SK-N-MC (cell line): ENCODE measurements at regions not wholly inside any gene's neighbourhood (a gene's known extent, or its start where the extent isn't known, plus 50 kb on each side); places are given as distances from the start of the nearest gene placed in this dataset.

ENCODE experiments used
- EZH2 ChIP-seq: fragments of 200-600 bp; sonication (generic); IDR thresholded peaks from one replicate; pipeline ENCODE4 v1.6.1; 2017; ENCODE audit warnings: antibody characterized with exemption
- POLR2AphosphoS5 ChIP-seq: IDR thresholded peaks from 2 replicates; pipeline ENCODE4 v1.6.1; 2012; ENCODE audit warnings: mild to moderate bottlenecking, low read depth, low read length, borderline replicate concordance

DNA sequence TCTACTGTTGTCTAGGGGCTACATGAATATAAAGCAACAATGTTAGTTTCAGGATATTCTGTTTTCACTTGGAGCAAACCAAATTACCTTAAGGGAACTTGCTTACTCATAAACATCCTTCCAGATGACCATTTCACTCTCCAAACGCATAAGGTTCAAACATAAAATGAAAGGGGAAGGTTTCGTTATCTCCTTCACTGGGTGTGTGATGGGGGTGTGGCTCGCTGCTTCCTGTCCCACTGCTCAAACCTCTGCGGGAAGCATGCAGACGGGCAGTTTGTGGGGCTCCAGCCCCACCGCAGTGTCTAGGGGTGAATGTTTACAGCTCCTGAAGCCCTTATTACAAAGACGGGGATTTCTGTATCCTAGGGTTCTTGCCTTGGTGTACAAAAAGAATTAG lies 1310.9 kb upstream of the TMEFF2 start:
- TF ChIP-seq EZH2: no peak
- TF ChIP-seq POLR2AphosphoS5: no peak
